ENCODE measurements at regions not wholly inside any gene's neighbourhood (a gene's known extent, or its start where the extent isn't known, plus 50 kb on each side); places are given as distances from the start of the nearest gene placed in this dataset.
"Not testable (repeated sequence)": the region's sequence is repeated elsewhere in the genome, so short reads cannot be mapped to it uniquely, and the experiment has no call there.

DNA sequence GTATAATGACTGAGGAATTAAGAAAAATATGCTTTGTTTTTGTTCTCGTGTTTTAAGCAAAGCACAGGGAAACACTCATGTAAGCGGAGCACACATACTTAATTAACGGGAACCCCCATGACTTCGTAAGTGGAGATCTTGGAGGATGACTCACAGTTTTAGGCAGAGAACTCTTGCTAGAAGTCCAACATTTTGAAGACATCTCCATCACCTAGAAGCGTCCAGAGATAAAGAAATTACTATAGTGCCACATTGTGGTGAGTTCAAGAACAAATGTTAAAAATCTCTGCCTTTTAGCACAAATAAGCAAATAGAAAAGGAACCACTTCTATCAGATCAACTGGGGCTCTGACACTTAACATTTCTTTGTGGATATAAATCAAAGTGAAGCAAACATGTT is 194.1 kb upstream of the ARHGEF26 start:
- no peaks in the 10 kb centered on the region for H3K36me3 Mint-ChIP-seq (ENCODE audit: unreplicated experiment)
- no peak overlapping the region for H3K4me3 Mint-ChIP-seq (ENCODE audit: unreplicated experiment)
- TF ChIP-seq, protein P1, sequence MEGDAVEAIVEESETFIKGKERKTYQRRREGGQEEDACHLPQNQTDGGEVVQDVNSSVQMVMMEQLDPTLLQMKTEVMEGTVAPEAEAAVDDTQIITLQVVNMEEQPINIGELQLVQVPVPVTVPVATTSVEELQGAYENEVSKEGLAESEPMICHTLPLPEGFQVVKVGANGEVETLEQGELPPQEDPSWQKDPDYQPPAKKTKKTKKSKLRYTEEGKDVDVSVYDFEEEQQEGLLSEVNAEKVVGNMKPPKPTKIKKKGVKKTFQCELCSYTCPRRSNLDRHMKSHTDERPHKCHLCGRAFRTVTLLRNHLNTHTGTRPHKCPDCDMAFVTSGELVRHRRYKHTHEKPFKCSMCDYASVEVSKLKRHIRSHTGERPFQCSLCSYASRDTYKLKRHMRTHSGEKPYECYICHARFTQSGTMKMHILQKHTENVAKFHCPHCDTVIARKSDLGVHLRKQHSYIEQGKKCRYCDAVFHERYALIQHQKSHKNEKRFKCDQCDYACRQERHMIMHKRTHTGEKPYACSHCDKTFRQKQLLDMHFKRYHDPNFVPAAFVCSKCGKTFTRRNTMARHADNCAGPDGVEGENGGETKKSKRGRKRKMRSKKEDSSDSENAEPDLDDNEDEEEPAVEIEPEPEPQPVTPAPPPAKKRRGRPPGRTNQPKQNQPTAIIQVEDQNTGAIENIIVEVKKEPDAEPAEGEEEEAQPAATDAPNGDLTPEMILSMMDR (IDR thresholded peaks at IDR 0.05; ENCODE audit: partially characterized antibody, unreplicated experiment): no peak
- H3K27ac Mint-ChIP-seq (ENCODE audit: unreplicated experiment): no peak overlapping the region
- no peaks in the 10 kb centered on the region for H3K9me3 Mint-ChIP-seq (ENCODE audit: unreplicated experiment)
- no peaks in the 10 kb centered on the region for H3K27me3 Mint-ChIP-seq (ENCODE audit: unreplicated experiment)
- H3K4me1 Mint-ChIP-seq (ENCODE audit: low read depth, unreplicated experiment): no peaks in the 10 kb centered on the region
- no peak for DNase-seq

DNA sequence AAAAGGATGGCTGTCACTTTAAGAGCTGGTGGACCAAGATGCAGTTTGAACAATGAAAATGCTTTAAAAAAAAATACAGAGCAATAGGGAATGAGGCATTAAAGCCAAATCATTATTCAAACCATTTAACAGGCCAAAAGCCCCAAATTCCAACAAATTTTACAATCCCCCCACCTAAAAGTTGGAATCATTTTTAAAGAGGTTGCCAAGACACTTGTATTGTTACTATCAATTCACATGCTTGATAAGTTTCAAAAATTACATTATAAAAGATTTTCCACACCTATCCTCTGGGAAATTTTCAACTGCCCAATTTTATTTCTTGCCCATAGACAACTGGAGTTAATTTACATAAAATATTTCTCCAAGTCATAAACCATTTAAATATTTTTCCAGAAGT is 192.3 kb upstream of the ARHGEF26 start:
- Mint-ChIP-seq H3K4me3 (ENCODE audit: unreplicated experiment) (no peak overlapping the region), H3K36me3 (ENCODE audit: unreplicated experiment) (no peaks in the 10 kb centered on the region), H3K9me3 (ENCODE audit: unreplicated experiment) (peaks cover 1% of the 10 kb centered on the region), H3K27me3 (ENCODE audit: unreplicated experiment) (no peaks in the 10 kb centered on the region), H3K27ac (ENCODE audit: unreplicated experiment) (no peak overlapping the region), H3K4me1 (ENCODE audit: low read depth, unreplicated experiment) (no peaks in the 10 kb centered on the region)
- no peak for DNase-seq
- TF ChIP-seq, protein P1 (IDR thresholded peaks at IDR 0.05; ENCODE audit: partially characterized antibody, unreplicated experiment): no peak

DNA sequence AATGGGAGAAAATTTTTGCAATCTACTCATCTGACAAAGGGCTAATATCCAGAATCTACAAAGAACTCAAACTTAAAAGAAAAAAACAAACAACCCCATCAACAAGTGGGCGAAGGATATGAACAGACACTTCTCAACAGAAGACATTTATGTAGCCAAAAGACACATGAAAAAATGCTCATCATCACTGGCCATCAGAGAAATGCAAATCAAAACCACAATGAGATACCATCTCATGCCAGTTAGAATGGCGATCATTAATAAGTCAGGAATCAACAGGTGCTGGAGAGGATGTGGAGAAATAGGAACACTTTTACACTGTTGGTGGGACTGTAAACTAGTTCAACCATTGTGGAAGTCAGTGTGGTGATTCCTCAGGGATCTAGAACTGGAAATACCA is 187.7 kb upstream of the ARHGEF26 start:
- H3K36me3 Mint-ChIP-seq (ENCODE audit: unreplicated experiment); H3K9me3 Mint-ChIP-seq (ENCODE audit: unreplicated experiment); H3K27ac Mint-ChIP-seq (ENCODE audit: unreplicated experiment); H3K27me3 Mint-ChIP-seq (ENCODE audit: unreplicated experiment); H3K4me1 Mint-ChIP-seq (ENCODE audit: low read depth, unreplicated experiment); DNase-seq; H3K4me3 Mint-ChIP-seq (ENCODE audit: unreplicated experiment): not testable (repeated sequence)

DNA sequence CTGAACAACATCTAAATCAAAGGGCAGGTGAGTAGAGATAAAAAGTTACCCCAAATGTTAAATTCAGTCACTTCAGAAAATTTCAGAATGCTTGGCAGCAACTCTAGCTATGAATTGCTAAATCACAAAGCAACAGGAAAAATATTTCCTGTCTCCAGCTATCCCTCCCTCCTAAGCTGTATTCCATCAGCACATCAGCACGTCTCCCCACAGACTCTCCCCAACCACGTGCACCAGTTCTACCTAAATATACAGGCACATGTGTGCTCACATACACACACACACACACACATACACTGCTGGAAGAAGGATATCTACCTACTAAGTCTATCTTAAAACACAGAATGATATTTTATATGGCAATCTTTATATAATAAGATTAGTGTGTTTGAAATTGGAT is 177.1 kb upstream of the ARHGEF26 start:
- TF ChIP-seq, protein P1 (IDR thresholded peaks at IDR 0.05; ENCODE audit: partially characterized antibody, unreplicated experiment): no peak
- H3K27ac Mint-ChIP-seq (ENCODE audit: unreplicated experiment): no peak overlapping the region
- H3K9me3 Mint-ChIP-seq (ENCODE audit: unreplicated experiment): no peaks in the 10 kb centered on the region
- no peak for DNase-seq
- H3K4me3 Mint-ChIP-seq (ENCODE audit: unreplicated experiment): no peak overlapping the region
- H3K4me1 Mint-ChIP-seq (ENCODE audit: low read depth, unreplicated experiment): no peaks in the 10 kb centered on the region
- no peaks in the 10 kb centered on the region for H3K36me3 Mint-ChIP-seq (ENCODE audit: unreplicated experiment)
- H3K27me3 Mint-ChIP-seq (ENCODE audit: unreplicated experiment): no peaks in the 10 kb centered on the region

DNA sequence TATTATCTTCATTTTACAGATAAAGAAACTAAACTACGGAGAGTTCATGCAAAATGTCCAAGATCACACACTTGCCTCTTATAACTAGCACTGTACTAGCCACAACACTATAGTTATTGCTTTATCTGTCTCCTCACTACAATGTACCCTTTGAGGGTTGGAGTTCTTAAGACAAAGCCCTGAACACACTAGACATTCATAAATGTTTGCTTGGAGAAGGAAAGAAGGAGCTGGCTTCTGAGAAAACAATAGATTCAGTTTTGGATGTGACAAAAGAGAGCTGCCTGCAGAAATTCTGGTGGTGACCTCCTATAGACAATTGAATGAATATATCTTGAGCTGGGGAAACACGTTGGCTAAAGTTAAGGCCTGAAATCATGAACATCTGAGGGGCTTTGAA is 169.9 kb upstream of the ARHGEF26 start:
- Mint-ChIP-seq H3K4me1 (ENCODE audit: low read depth, unreplicated experiment) (no peaks in the 10 kb centered on the region), H3K9me3 (ENCODE audit: unreplicated experiment) (no peaks in the 10 kb centered on the region), H3K4me3 (ENCODE audit: unreplicated experiment) (no peak overlapping the region), H3K36me3 (ENCODE audit: unreplicated experiment) (no peaks in the 10 kb centered on the region), H3K27ac (ENCODE audit: unreplicated experiment) (no peak overlapping the region), H3K27me3 (ENCODE audit: unreplicated experiment) (no peaks in the 10 kb centered on the region)
- DNase-seq: no peak
- TF ChIP-seq, protein P1 (IDR thresholded peaks at IDR 0.05; ENCODE audit: partially characterized antibody, unreplicated experiment): no peak

DNA sequence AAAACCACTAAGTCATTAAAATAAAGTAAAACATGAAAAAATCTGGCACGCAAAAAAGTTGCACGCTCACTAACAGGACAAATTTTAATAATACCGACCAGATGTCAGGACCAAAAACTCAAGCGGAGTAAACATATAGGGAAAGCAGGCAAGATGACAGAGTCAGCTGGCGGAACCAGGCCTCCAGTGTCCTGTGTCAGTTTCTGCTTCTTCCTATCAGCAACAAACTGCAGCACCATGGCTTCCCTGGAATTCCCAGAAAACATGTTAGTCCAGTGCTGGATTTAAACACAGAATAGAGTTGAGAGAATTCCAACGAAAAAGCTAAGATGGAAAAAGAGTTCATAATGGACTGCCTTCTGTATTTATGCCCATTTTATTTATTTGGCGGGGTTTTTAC is 169.1 kb upstream of the ARHGEF26 start:
- TF ChIP-seq, protein P1 (IDR thresholded peaks at IDR 0.05; ENCODE audit: partially characterized antibody, unreplicated experiment): no peak
- Mint-ChIP-seq H3K4me3 (ENCODE audit: unreplicated experiment) (no peak overlapping the region), H3K27me3 (ENCODE audit: unreplicated experiment) (no peaks in the 10 kb centered on the region), H3K36me3 (ENCODE audit: unreplicated experiment) (no peaks in the 10 kb centered on the region), H3K9me3 (ENCODE audit: unreplicated experiment) (no peaks in the 10 kb centered on the region), H3K27ac (ENCODE audit: unreplicated experiment) (no peak overlapping the region), H3K4me1 (ENCODE audit: low read depth, unreplicated experiment) (no peaks in the 10 kb centered on the region)
- DNase-seq: no peak
